ENCODE measurements at regions not wholly inside any gene's neighbourhood (a gene's known extent, or its start where the extent isn't known, plus 50 kb on each side); places are given as distances from the start of the nearest gene placed in this dataset.
"Not testable (repeated sequence)": the region's sequence is repeated elsewhere in the genome, so short reads cannot be mapped to it uniquely, and the experiment has no call there.

- Histone ChIP-seq H3K4me3 (no peak overlapping the region), H3K36me3 (no peaks in the 10 kb centered on the region), H3K9me3 (replicated peaks) (no peaks in the 10 kb centered on the region), H3K27ac (replicated peaks) (no peak overlapping the region), H3K27me3 (ENCODE audit: low read depth) (no peaks in the 10 kb centered on the region), H3K4me1 (no peaks in the 10 kb centered on the region)
- intact Hi-C loops (cut with micrococcal nuclease) = no loop called here
- no peak for DNase-seq
- no peak for TF ChIP-seq CTCF (IDR thresholded peaks at IDR 0.05; ENCODE audit: borderline replicate concordance)
Measured at GRCh38 chr5:87732875-87733768, 320.4 kb upstream of the CCNH start.

GRCh38 chr5:87729781-87730180 lies 317.1 kb upstream of the CCNH start:
- DNase-seq = no peak

GRCh38 chr5:87722286-87722685 lies 309.6 kb upstream of the CCNH start:
- DNase-seq = no peak
- Histone ChIP-seq H3K36me3 (no peaks in the 10 kb centered on the region), H3K27me3 (ENCODE audit: low read depth) (no peaks in the 10 kb centered on the region), H3K27ac (replicated peaks) (no peak overlapping the region), H3K9me3 (replicated peaks) (peaks cover 28% of the 10 kb centered on the region), H3K4me1 (no peaks in the 10 kb centered on the region), H3K4me3 (no peak overlapping the region)
- intact Hi-C loops (cut with micrococcal nuclease) = no loop called here
- TF ChIP-seq CTCF (IDR thresholded peaks at IDR 0.05; ENCODE audit: borderline replicate concordance) = no peak

More at GRCh38 chr5:87729781-87730180, 317.1 kb upstream of the CCNH start:
- Histone ChIP-seq H3K4me3 (no peak overlapping the region), H3K4me1 (no peaks in the 10 kb centered on the region), H3K27ac (replicated peaks) (no peak overlapping the region), H3K27me3 (ENCODE audit: low read depth) (no peaks in the 10 kb centered on the region), H3K36me3 (no peaks in the 10 kb centered on the region), H3K9me3 (replicated peaks) (no peaks in the 10 kb centered on the region)
- intact Hi-C loops (cut with micrococcal nuclease) = no loop called here
- no peak for TF ChIP-seq CTCF (IDR thresholded peaks at IDR 0.05; ENCODE audit: borderline replicate concordance)

GRCh38 chr5:87718224-87718925 lies 305.6 kb upstream of the CCNH start:
- H3K36me3 ChIP-seq; H3K27me3 ChIP-seq (ENCODE audit: low read depth); H3K4me1 ChIP-seq; intact Hi-C loops (cut with micrococcal nuclease); H3K4me3 ChIP-seq; H3K27ac ChIP-seq (replicated peaks); DNase-seq: not testable (repeated sequence)
- peaks cover 28% of the 10 kb centered on the region for H3K9me3 ChIP-seq (replicated peaks)

GRCh38 chr5:87717761-87718160 lies 305.0 kb upstream of the CCNH start:
- DNase-seq = no peak
- intact Hi-C loops (cut with micrococcal nuclease) = no loop called here
- Histone ChIP-seq H3K36me3 (no peaks in the 10 kb centered on the region), H3K4me1 (no peaks in the 10 kb centered on the region), H3K4me3 (no peak overlapping the region), H3K27ac (replicated peaks) (no peak overlapping the region), H3K27me3 (ENCODE audit: low read depth) (no peaks in the 10 kb centered on the region), H3K9me3 (replicated peaks) (peaks cover 28% of the 10 kb centered on the region)
- no peak for TF ChIP-seq CTCF (IDR thresholded peaks at IDR 0.05; ENCODE audit: borderline replicate concordance)

- H3K9me3 ChIP-seq (replicated peaks) = peaks cover 20% of the 10 kb centered on the region
- intact Hi-C loops (cut with micrococcal nuclease) = no loop called here
- H3K27ac ChIP-seq (replicated peaks) = no peak overlapping the region
- TF ChIP-seq CTCF (IDR thresholded peaks at IDR 0.05; ENCODE audit: borderline replicate concordance) = no peak
- no peaks in the 10 kb centered on the region for H3K27me3 ChIP-seq (ENCODE audit: low read depth)
- H3K4me1 ChIP-seq = no peaks in the 10 kb centered on the region
- H3K36me3 ChIP-seq = no peaks in the 10 kb centered on the region
- no peak overlapping the region for H3K4me3 ChIP-seq
- DNase-seq = no peak
Measured at GRCh38 chr5:87705876-87706275, 293.1 kb upstream of the CCNH start.

All from left ventricle myocardium inferior (tissue), 1 donor.